ENCODE measurements at regions not wholly inside any gene's neighbourhood (a gene's known extent, or its start where the extent isn't known, plus 50 kb on each side); places are given as distances from the start of the nearest gene placed in this dataset.

DNA sequence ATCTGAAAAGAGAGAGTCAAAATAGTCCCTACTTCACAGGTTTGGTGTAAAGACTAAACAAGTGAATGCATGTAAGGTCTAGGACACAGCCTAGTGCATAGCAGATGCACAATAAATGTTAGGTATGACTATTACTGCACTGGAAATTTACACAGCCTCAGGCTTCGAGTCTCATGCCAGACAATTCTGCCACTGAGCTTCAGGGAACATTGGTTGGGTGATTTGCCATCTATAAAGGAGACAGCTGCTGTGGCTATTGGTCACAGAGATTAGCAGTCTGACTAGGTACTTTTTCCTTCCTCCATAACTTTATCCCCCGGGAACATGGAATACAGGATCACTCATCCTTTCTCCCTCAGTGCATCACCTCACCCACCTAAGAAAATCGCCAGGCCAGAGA is 89.2 kb downstream of the FAM124B start:
- no peak for TF ChIP-seq SP1 (IDR thresholded peaks at IDR 0.05)
- no peak for TF ChIP-seq NFRKB (IDR thresholded peaks at IDR 0.05)
- TF ChIP-seq ARNT (IDR thresholded peaks at IDR 0.05) = no peak

Data from HEK293T (cell line).